ENCODE measurements at regions not wholly inside any gene's neighbourhood (a gene's known extent, or its start where the extent isn't known, plus 50 kb on each side); places are given as distances from the start of the nearest gene placed in this dataset.
"Not testable (repeated sequence)": the region's sequence is repeated elsewhere in the genome, so short reads cannot be mapped to it uniquely, and the experiment has no call there.

DNA sequence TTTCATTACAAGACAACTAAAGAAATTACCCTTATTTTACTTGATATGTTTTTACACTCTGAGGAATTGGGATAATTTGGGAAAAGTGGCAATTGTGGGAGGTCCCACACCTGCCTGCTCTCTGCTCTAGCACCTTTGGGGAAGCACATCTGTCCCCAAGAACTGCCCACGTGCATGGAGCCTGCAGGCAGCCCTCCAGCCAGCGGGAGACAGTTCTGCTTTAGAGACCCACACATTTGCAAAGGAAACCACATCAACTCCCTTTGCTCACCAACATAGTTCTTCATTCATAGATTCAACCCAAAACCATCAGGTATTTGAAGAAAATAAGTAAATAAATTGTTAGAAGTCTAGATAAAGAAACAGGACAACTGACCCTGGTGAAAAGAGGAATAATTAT lies 239.9 kb upstream of the ID2 start:
- Mint-ChIP-seq H3K9me3 (no peaks in the 10 kb centered on the region), H3K27me3 (peaks cover 45% of the 10 kb centered on the region), H3K27ac (no peak overlapping the region), H3K4me3 (no peak overlapping the region), H3K4me1 (peaks cover 25% of the 10 kb centered on the region), H3K36me3 (ENCODE audit: low read depth) (no peaks in the 10 kb centered on the region)
- DNase-seq (no peak), ATAC-seq (ENCODE audit: low read depth) (no peak)
- TF ChIP-seq, protein P1, sequence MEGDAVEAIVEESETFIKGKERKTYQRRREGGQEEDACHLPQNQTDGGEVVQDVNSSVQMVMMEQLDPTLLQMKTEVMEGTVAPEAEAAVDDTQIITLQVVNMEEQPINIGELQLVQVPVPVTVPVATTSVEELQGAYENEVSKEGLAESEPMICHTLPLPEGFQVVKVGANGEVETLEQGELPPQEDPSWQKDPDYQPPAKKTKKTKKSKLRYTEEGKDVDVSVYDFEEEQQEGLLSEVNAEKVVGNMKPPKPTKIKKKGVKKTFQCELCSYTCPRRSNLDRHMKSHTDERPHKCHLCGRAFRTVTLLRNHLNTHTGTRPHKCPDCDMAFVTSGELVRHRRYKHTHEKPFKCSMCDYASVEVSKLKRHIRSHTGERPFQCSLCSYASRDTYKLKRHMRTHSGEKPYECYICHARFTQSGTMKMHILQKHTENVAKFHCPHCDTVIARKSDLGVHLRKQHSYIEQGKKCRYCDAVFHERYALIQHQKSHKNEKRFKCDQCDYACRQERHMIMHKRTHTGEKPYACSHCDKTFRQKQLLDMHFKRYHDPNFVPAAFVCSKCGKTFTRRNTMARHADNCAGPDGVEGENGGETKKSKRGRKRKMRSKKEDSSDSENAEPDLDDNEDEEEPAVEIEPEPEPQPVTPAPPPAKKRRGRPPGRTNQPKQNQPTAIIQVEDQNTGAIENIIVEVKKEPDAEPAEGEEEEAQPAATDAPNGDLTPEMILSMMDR (IDR thresholded peaks at IDR 0.05): no peak
- ChIA-PET CTCF (no interaction called here), POLR2A (no interaction called here)
- intact Hi-C loops (cut with micrococcal nuclease): loop anchor here (5.0 kb wide), 1 partner anchor 35 kb away; no protein-coding TSS in a partner anchor

DNA sequence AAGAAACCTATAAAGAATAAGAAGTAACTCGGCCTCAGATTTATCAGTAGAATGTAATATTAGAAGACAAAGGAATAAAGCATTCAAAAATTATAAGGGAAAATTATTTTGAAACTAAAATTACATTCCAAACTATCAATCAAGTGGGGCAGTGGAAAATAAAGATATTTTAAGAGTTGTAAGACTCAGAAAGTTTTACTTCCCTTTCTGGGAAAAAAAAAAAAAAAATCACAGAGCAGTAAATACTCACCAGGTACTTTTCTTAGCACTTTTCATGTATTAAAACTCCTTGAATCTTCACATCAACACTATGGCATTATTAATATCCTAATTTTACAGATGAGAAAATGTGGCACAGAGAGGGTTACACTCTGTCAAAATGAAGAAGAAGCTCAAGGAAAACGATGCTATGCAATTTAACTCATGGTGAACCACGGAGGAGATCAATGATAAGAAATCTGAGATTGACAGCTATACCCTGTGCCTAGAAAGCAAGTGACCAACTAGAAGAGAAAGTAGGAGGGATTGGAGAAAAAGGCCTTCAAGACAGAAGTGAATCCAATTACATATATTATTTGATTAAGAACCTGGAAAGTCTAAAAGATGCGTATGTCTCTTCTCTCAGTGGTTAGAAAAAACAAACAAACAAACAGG lies 238.9 kb upstream of the ID2 start:
- H3K4me1 Mint-ChIP-seq: peaks cover 25% of the 10 kb centered on the region
- DNase-seq (no peak), ATAC-seq (ENCODE audit: low read depth) (no peak)
- H3K9me3 Mint-ChIP-seq: no peaks in the 10 kb centered on the region
- no peak overlapping the region for H3K27ac Mint-ChIP-seq
- CTCF ChIA-PET: no interaction called here
- TF ChIP-seq, protein P1 (IDR thresholded peaks at IDR 0.05): no peak
- H3K27me3 Mint-ChIP-seq: peaks cover 53% of the 10 kb centered on the region
- intact Hi-C loops (cut with micrococcal nuclease): loop anchor here (5.0 kb wide), 1 partner anchor 34 kb away; no protein-coding TSS in a partner anchor
- POLR2A ChIA-PET: no interaction called here
- no peaks in the 10 kb centered on the region for H3K36me3 Mint-ChIP-seq (ENCODE audit: low read depth)
- H3K4me3 Mint-ChIP-seq: no peak overlapping the region

DNA sequence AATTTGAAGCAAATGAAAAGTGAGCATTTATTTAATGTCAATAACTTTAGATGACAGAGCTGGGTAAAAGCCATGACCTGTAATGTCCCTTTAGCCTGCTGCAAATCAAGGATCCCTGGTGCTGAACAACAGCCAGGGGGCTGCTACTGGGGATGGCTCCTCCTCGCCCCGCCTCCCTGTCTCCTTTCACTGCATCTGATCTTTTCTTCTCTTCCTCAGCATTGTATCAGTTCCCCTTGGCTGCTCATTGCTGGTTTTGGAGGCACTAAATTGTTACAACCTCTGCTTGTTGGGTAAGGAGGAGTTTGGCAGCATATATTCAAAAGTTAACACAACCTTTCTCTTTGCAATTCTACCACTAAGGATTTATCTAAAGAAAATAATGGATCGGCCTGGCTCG lies 236.3 kb upstream of the ID2 start:
- TF ChIP-seq, protein P1 (IDR thresholded peaks at IDR 0.05): no peak
- DNase-seq (no peak), ATAC-seq (ENCODE audit: low read depth) (no peak)
- no peaks in the 10 kb centered on the region for H3K36me3 Mint-ChIP-seq (ENCODE audit: low read depth)
- intact Hi-C loops (cut with micrococcal nuclease): no loop called here
- H3K27me3 Mint-ChIP-seq: peaks cover 57% of the 10 kb centered on the region
- CTCF ChIA-PET: no interaction called here
- POLR2A ChIA-PET: no interaction called here
- H3K27ac Mint-ChIP-seq: no peak overlapping the region
- H3K4me1 Mint-ChIP-seq: peaks cover 22% of the 10 kb centered on the region
- no peak overlapping the region for H3K4me3 Mint-ChIP-seq
- H3K9me3 Mint-ChIP-seq: no peaks in the 10 kb centered on the region

DNA sequence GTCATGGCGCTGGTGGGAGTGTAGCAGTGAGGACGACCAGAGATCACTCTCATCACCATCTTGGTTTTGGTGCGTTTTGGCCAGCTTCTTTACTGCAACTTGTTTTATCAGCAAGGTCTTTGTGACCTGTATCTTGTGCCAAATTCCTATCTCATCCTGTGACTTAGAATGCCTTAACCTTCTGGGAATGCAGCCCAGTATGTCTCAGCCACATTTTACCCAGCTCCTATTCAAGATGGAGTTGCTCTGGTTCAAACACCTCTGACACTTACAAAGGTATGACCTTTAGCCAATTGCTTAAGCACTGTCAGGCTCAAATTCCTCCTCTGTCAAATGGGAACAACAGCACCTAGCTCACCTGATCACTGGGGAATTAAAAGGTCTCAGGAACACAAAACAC lies 235.1 kb upstream of the ID2 start:
- H3K36me3 Mint-ChIP-seq (ENCODE audit: low read depth); CTCF ChIA-PET; H3K27ac Mint-ChIP-seq; DNase-seq; POLR2A ChIA-PET; intact Hi-C loops (cut with micrococcal nuclease); ATAC-seq (ENCODE audit: low read depth); H3K4me3 Mint-ChIP-seq; H3K9me3 Mint-ChIP-seq: not testable (repeated sequence)
- Mint-ChIP-seq H3K4me1 (peaks cover 16% of the 10 kb centered on the region), H3K27me3 (peaks cover 61% of the 10 kb centered on the region)

DNA sequence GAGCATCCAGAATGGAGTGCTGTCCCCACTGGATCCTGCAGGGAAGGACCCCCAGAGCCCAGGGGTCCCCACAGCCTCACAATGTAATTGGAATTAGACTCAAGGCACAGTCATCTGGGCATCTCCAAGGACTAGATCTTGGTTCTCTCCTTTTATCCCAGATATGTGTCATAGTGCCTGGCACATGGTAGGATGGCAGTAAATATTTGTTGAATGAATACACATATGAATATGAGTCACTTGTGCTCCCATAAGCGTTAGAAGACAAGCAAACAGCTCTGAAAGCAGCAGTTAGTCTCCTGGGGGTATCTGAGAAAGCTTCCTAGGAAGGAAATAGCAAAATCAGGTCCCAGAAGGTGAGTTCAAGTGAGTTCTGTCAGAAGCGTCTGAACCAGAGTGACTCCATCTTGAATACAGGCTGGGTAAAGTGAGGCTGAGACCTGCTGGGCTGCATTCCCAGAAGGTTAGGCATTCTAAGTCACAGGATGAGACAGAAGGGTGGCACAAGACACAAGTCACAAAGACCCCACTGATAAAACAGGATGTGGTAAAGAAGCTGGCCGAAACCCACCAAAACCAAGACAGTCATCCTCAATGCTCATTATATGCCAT lies 234.1 kb upstream of the ID2 start:
- DNase-seq (no peak), ATAC-seq (ENCODE audit: low read depth) (no peak)
- TF ChIP-seq, protein P1 (IDR thresholded peaks at IDR 0.05): no peak
- peaks cover 65% of the 10 kb centered on the region for H3K27me3 Mint-ChIP-seq
- ChIA-PET CTCF (no interaction called here), POLR2A (no interaction called here)
- intact Hi-C loops (cut with micrococcal nuclease): no loop called here
- no peak overlapping the region for H3K4me3 Mint-ChIP-seq
- H3K4me1 Mint-ChIP-seq: peaks cover 7% of the 10 kb centered on the region
- H3K9me3 Mint-ChIP-seq: no peaks in the 10 kb centered on the region
- H3K36me3 Mint-ChIP-seq (ENCODE audit: low read depth): no peaks in the 10 kb centered on the region
- no peak overlapping the region for H3K27ac Mint-ChIP-seq

Data from activated B cell treated with CpG ODN at 0.5 μM for 24 hours (primary cell).